ENCODE measurements at regions not wholly inside any gene's neighbourhood (a gene's known extent, or its start where the extent isn't known, plus 50 kb on each side); places are given as distances from the start of the nearest gene placed in this dataset.

- TF ChIP-seq CHD7 (IDR thresholded peaks at IDR 0.05; ENCODE audit: insufficient replicate concordance, low read length) (no peak), MAFK (IDR thresholded peaks at IDR 0.05; ENCODE audit: low read depth, low read length) (no peak), GABPA (IDR thresholded peaks at IDR 0.05; ENCODE audit: borderline replicate concordance, insufficient read depth, low read length) (no peak), RBBP5 (IDR thresholded peaks at IDR 0.05; ENCODE audit: borderline replicate concordance, low read depth, low read length) (no peak), FOSL1 (IDR thresholded peaks at IDR 0.05; ENCODE audit: insufficient read depth, low read depth, low read length) (no peak), CTCF (IDR thresholded peaks at IDR 0.05; ENCODE audit: control extremely low read depth in 1 of 3, insufficient read depth in 1 of 3, low read depth in 1 of 3, low read length in 3 of 3) (no peak), POU5F1 (IDR thresholded peaks at IDR 0.05; ENCODE audit: low read depth, low read length) (no peak), SIN3A (conservative IDR thresholded peaks at IDR 0.05 in 1 of 2, IDR thresholded peaks at IDR 0.05 in 1 of 2; ENCODE audit: low read depth in 1 of 2, low read length in 2 of 2) (no peak)
These were observed 103.8 kb downstream of the SHOX start (continued) for GRCh38 chrX:734362-734761.

All from H1 (cell line).